ENCODE measurements at regions not wholly inside any gene's neighbourhood (a gene's known extent, or its start where the extent isn't known, plus 50 kb on each side); places are given as distances from the start of the nearest gene placed in this dataset.
"Not testable (repeated sequence)": the region's sequence is repeated elsewhere in the genome, so short reads cannot be mapped to it uniquely, and the experiment has no call there.

- 73% methylated on average over 3 of the region's 38 CpGs; no CpG with 5 or more reads in 1 of the 2 donors for WGBS, 2 donors
- TF ChIP-seq POLR2A (IDR thresholded peaks at IDR 0.05) (no peak), CTCF (IDR thresholded peaks at IDR 0.05) (no peak)
- Histone ChIP-seq H3K27me3 (no peaks in the 10 kb centered on the region), H3K4me3 (no peak overlapping the region), H3K4me1 (no peaks in the 10 kb centered on the region), H3K9me3 (peaks cover 0 to 14% (median 0%) of the 10 kb centered on the region in 3 donors), H3K27ac (no peak overlapping the region), H3K36me3 (no peaks in the 10 kb centered on the region)
- DNase-seq, result no peak
- intact Hi-C loops (cut with DNase I), result no loop called here
Measured at GRCh38 chr20:30513050-30513628, 744.3 kb upstream of the DEFB115 start.

- H3K4me3 ChIP-seq; intact Hi-C loops (cut with DNase I); H3K36me3 ChIP-seq; H3K27ac ChIP-seq; H3K4me1 ChIP-seq; DNase-seq: not testable (repeated sequence)
- peaks cover 0 to 14% (median 0%) of the 10 kb centered on the region in 3 donors for H3K9me3 ChIP-seq
- 80 to 87% methylated on average over 13 of the region's 13 CpGs for WGBS, 2 donors
- peaks cover 0 to 14% (median 0%) of the 10 kb centered on the region in 4 donors for H3K27me3 ChIP-seq
Measured at GRCh38 chr20:30515915-30516314, 741.5 kb upstream of the DEFB115 start.

- H3K4me1 ChIP-seq; H3K27ac ChIP-seq; H3K4me3 ChIP-seq; intact Hi-C loops (cut with DNase I); DNase-seq; H3K9me3 ChIP-seq; H3K36me3 ChIP-seq: not testable (repeated sequence)
- peaks cover 0 to 14% (median 0%) of the 10 kb centered on the region in 4 donors for H3K27me3 ChIP-seq
- 77 to 90% methylated on average over 10 of the region's 10 CpGs for WGBS, 2 donors
Measured at GRCh38 chr20:30518906-30519305, 738.6 kb upstream of the DEFB115 start.

- DNase-seq; H3K4me1 ChIP-seq; intact Hi-C loops (cut with DNase I); H3K27ac ChIP-seq; H3K36me3 ChIP-seq; H3K4me3 ChIP-seq; H3K9me3 ChIP-seq: not testable (repeated sequence)
- WGBS, 2 donors, result 80 to 87% methylated on average over 14 to 15 of the region's 15 CpGs
- peaks cover 0 to 14% (median 0%) of the 10 kb centered on the region in 4 donors for H3K27me3 ChIP-seq
Measured at GRCh38 chr20:30521686-30522415, 735.6 kb upstream of the DEFB115 start.

GRCh38 chr20:30524155-30524554, 733.3 kb upstream of the DEFB115 start:
- H3K9me3 ChIP-seq; H3K36me3 ChIP-seq; H3K27ac ChIP-seq; H3K4me3 ChIP-seq; DNase-seq; intact Hi-C loops (cut with DNase I); H3K4me1 ChIP-seq: not testable (repeated sequence)
- H3K27me3 ChIP-seq, result peaks cover 0 to 14% (median 0%) of the 10 kb centered on the region in 4 donors
- WGBS, 2 donors, result 72 to 80% methylated on average over 4 of the region's 4 CpGs

- H3K36me3 ChIP-seq; H3K4me3 ChIP-seq; intact Hi-C loops (cut with DNase I); H3K27me3 ChIP-seq; H3K9me3 ChIP-seq; H3K27ac ChIP-seq; DNase-seq; H3K4me1 ChIP-seq: not testable (repeated sequence)
- 29 to 40% methylated on average over 2 of the region's 2 CpGs for WGBS, 2 donors
Measured at GRCh38 chr20:30524761-30525160, 732.7 kb upstream of the DEFB115 start.

GRCh38 chr20:30533653-30534052, 723.8 kb upstream of the DEFB115 start:
- intact Hi-C loops (cut with DNase I); H3K36me3 ChIP-seq; H3K4me3 ChIP-seq; H3K27me3 ChIP-seq; H3K9me3 ChIP-seq; DNase-seq; H3K27ac ChIP-seq; H3K4me1 ChIP-seq: not testable (repeated sequence)

GRCh38 chr20:30537459-30537858, 720.0 kb upstream of the DEFB115 start:
- H3K4me3 ChIP-seq, result peak overlapping the region in 1 of 4 donors; percentile 9
- H3K27me3 ChIP-seq; DNase-seq; H3K9me3 ChIP-seq; H3K27ac ChIP-seq; intact Hi-C loops (cut with DNase I); H3K4me1 ChIP-seq; H3K36me3 ChIP-seq: not testable (repeated sequence)
- 16 to 67% methylated on average over 5 to 12 of the region's 20 CpGs for WGBS, 2 donors

GRCh38 chr20:30540330-30541069, 717.0 kb upstream of the DEFB115 start:
- H3K9me3 ChIP-seq; H3K27ac ChIP-seq; H3K27me3 ChIP-seq; H3K4me3 ChIP-seq; H3K4me1 ChIP-seq; H3K36me3 ChIP-seq; intact Hi-C loops (cut with DNase I); DNase-seq: not testable (repeated sequence)
- 45 to 60% methylated on average over 2 to 4 of the region's 4 CpGs for WGBS, 2 donors

GRCh38 chr20:30551236-30551635, 706.2 kb upstream of the DEFB115 start:
- 67% methylated on average over 3 of the region's 4 CpGs for WGBS, 2 donors
- H3K9me3 ChIP-seq; H3K27ac ChIP-seq; H3K36me3 ChIP-seq; intact Hi-C loops (cut with DNase I); H3K4me3 ChIP-seq; H3K27me3 ChIP-seq; H3K4me1 ChIP-seq; DNase-seq: not testable (repeated sequence)

GRCh38 chr20:30556797-30557196, 700.7 kb upstream of the DEFB115 start:
- H3K4me3 ChIP-seq; DNase-seq; H3K27me3 ChIP-seq; H3K36me3 ChIP-seq; H3K27ac ChIP-seq; H3K9me3 ChIP-seq; intact Hi-C loops (cut with DNase I); H3K4me1 ChIP-seq: not testable (repeated sequence)
- WGBS, 2 donors, result 33 to 50% methylated on average over 1 of the region's 1 CpG

- H3K27me3 ChIP-seq; DNase-seq; H3K4me3 ChIP-seq; H3K27ac ChIP-seq; H3K9me3 ChIP-seq; intact Hi-C loops (cut with DNase I); H3K4me1 ChIP-seq; H3K36me3 ChIP-seq: not testable (repeated sequence)
- WGBS, 2 donors, result 53 to 57% methylated on average over 9 of the region's 19 CpGs
Measured at GRCh38 chr20:30565086-30565485, 692.4 kb upstream of the DEFB115 start.
